PC-9 (cell line): ENCODE measurements at regions not wholly inside any gene's neighbourhood (a gene's known extent, or its start where the extent isn't known, plus 50 kb on each side); places are given as distances from the start of the nearest gene placed in this dataset.
"Not testable (repeated sequence)": the region's sequence is repeated elsewhere in the genome, so short reads cannot be mapped to it uniquely, and the experiment has no call there.

Experiments
- EZH2 ChIP-seq: fragments of 200-600 bp; sonication (generic); IDR thresholded peaks from 2 replicates; pipeline ENCODE4 v1.8.0; 2017; ENCODE audit warnings: antibody characterized with exemption, low read depth
- TF ChIP-seq, protein P1 (sequence below): fragments of 200-600 bp; sonication (generic); conservative IDR thresholded peaks from 2 replicates; pipeline ENCODE4 v1.6.1; 2017; ENCODE audit warnings: mixed run types, antibody characterized with exemption, mild to moderate bottlenecking, moderate library complexity

DNA sequence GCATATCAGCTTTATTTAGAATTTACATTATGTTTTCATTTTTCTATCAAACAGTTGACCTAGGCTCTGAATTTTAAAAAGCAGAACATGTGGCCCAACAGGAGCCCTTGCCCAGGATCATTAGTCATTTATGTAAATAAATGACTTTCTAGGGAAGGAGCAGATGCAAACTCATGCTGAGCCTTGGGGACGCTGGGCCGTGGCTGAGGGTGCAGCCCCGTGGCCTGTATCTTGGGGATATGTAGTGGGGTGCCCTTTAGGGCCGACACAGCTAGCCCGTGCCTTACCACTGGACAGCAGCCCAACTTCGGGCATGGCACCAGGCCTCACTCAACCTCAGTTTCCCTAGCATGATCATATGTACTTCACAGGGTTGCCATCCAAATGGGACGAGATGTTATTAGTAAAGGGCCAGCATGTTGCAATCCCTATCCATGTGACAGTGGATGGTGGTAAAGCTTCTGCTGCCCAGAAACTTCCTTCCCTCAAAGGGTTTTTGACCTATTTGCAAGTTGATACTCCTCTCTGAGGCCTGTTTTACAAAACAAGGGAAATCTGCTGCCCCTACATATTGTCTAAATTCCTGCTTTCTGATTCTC, 357.9 kb downstream of the ANAPC1 start:
- TF ChIP-seq, protein P1, sequence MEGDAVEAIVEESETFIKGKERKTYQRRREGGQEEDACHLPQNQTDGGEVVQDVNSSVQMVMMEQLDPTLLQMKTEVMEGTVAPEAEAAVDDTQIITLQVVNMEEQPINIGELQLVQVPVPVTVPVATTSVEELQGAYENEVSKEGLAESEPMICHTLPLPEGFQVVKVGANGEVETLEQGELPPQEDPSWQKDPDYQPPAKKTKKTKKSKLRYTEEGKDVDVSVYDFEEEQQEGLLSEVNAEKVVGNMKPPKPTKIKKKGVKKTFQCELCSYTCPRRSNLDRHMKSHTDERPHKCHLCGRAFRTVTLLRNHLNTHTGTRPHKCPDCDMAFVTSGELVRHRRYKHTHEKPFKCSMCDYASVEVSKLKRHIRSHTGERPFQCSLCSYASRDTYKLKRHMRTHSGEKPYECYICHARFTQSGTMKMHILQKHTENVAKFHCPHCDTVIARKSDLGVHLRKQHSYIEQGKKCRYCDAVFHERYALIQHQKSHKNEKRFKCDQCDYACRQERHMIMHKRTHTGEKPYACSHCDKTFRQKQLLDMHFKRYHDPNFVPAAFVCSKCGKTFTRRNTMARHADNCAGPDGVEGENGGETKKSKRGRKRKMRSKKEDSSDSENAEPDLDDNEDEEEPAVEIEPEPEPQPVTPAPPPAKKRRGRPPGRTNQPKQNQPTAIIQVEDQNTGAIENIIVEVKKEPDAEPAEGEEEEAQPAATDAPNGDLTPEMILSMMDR, result not testable (repeated sequence)
- not testable (repeated sequence) for TF ChIP-seq EZH2
